Amniotic epithelial cell (primary cell): ENCODE measurements at regions not wholly inside any gene's neighbourhood (a gene's known extent, or its start where the extent isn't known, plus 50 kb on each side); places are given as distances from the start of the nearest gene placed in this dataset.

Source experiments
- DNase-seq: peaks from one replicate; pipeline ENCODE4 v3.0.0-alpha.2; 2010; ENCODE audit warnings: low read depth

GRCh38 chr17:73987395-73987794, 216.1 kb upstream of the RPL38 start:
- no peak for DNase-seq

DNA sequence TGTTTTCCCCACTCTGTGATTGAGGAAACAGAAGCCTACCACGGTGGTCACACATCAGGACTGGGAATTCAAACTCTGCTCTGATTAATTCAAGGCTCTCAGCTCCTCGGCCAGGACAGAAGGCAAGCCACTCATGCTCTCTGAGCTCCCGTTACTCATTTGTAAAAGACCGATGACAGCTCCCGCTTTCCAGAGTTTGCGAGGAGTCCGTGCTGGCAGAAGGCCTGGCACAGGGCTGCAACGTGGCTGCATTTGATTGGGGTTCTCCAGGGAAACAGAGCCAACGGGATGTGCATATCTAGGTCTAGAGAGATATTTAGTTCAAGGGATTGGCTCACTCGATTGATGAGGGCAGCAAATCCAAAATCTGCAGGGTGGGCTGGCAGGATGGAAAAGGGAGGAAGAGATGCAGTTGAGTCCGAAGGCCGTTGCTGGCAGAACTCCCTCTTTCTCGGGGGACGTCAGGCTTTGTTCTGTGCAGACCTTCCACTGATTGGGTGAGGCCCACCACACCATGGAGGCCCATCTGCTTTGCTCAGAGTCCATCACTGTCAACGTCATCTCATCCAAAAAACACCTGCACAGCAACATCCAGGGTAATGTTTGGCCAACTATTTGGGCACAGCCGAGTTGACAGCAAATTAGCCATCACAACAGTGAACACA, 215.5 kb upstream of the RPL38 start:
- no peak for DNase-seq

GRCh38 chr17:73989671-73990070, 213.8 kb upstream of the RPL38 start:
- DNase-seq, result no peak

DNA sequence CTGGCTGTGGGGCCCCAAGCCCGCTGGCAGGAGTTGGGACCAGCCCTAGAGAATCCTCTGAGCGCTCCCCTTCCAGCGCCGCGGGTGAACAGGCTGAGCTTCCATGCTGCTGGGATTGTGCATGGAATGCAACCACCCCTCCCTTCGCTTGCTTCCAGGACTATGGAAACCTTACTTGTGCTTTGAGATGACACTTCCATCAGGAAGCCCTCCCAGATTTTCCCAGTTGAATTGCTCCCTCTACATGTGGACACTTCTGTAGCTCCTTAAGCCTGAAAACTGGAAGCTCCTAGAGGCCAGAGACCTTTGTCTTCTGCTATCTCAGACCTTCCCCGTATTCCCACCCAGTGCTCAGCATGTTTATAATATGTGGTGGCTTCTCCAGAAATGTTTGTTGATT, 213.2 kb upstream of the RPL38 start:
- no peak for DNase-seq

- DNase-seq, result no peak
These were observed 212.2 kb upstream of the RPL38 start for GRCh38 chr17:73991260-73991659.

GRCh38 chr17:73994946-73995345, 208.5 kb upstream of the RPL38 start:
- no peak for DNase-seq

DNA sequence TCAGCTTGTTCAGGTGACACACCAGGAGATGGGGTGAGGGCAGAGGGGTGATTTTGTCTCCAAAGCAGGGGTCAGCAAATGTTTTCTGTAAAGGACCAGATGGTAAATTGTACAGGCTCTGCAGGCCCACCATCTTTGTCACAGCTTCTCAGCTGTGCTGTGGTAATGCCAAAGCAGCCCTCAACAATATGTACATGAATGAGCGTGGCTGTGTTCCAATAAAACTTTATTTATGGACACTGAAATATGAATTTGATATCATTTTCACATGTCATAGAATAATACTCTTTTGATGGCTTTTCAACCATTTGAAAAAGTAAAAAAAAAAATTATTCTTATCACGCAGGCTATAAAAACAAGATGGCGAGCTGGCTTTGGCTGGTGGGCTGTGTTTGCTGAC, 206.4 kb upstream of the RPL38 start:
- no peak for DNase-seq

DNA sequence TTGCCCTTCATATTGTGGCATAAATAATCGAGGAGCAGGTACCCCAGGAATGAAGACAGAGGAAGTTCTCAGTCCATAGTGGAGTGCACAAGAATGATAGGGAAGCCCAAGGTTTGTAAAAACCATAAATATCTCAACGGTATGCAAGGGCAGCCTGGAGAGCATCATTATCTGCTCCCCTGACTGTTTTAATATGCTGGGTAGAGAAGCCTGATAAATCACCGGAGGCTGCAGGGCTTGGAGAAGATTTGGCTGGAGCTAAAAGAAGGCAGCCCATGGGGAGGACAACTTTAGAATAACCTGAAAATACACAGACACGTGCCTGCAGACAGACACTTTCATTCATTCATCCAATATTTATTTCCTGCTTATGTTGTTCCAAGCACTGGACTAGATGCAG, 205.2 kb upstream of the RPL38 start:
- no peak for DNase-seq

DNA sequence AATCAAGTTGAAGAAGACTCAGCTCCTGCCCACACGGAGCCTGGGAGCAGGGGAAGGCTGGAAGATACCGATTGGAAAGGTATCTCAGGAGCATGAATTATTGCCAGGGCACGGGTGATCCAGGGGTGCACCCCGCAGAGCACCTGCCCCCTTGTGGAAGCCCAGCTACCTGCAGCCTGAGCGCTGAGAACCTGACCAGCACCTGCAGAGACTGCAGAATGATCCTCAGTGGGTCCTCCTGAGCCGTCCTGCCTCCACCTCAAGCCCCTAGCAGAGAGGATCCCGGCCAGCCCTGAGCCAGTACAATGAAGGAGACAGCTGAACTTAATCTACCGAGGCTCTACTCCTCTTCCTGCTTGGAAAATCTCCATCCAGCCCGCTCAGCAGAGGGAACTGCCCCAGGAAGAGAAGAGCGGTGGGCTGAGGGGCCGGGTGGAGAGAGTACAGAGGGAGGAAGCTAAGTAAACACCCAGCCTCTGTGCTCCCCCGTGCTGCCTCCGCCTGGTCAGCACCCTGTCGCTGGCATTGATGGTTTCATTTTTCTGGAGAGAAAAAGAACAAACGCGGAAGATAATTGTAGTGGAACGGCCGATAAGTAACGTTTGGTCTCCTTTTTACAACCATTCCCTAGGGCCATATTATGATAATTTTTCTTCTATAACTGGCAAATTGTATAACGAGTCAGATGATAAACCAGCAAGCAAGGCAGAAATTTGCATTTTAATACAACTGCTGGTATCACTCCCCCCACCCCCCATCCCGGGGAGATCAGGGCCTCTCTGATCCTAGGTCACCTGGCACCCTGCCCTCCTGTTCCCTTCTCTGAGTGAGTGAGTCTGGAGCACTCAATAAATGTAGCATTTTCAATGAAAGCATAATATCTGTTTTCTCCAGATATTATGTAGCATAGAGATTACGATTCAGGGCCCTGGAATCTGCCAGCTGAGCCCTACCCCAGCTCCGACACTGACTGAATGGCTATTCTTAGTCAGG, 204.5 kb upstream of the RPL38 start:
- DNase-seq, result no peak

DNA sequence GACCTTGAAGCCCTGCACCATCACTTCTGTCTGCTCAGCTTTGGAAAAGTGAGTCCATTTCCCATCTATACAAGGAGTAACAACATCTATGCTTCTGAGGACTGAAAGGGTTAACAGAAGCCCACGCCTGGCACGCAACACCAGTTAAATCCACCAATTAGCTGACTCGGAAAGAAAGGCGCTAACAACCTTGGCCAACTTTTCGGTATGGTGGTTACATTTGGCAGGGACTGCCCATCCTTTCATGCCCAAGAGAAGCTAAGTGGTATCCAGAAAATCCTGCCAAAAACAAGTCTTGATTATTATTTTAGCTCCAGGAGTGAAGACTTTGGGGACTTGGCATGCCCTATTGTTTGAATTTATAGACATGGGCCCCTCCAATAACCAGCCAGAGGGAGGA, 202.3 kb upstream of the RPL38 start:
- DNase-seq, result no peak

DNA sequence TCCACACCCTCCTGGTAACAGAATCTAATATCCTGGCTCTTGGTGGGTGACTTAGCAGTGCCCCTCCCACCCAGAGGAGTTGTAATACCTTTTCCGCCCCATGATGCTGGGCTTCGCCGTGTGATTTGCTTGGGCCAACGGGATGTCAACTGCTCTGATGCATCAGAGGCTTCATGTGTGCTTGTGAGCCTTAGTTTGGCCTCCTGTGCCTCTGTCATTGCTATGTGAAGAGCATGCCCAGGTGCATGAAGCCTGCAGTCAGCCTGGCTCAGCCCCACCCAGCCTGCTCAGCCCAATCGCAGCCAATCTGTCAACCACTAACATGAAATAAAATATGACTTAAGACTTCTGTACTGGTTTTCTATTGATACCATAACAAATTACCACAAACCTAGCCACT, 201.2 kb upstream of the RPL38 start:
- no peak for DNase-seq

GRCh38 chr17:74004056-74004455, 199.4 kb upstream of the RPL38 start:
- no peak for DNase-seq

- no peak for DNase-seq
These were observed 197.7 kb upstream of the RPL38 start for GRCh38 chr17:74005790-74006189.

DNA sequence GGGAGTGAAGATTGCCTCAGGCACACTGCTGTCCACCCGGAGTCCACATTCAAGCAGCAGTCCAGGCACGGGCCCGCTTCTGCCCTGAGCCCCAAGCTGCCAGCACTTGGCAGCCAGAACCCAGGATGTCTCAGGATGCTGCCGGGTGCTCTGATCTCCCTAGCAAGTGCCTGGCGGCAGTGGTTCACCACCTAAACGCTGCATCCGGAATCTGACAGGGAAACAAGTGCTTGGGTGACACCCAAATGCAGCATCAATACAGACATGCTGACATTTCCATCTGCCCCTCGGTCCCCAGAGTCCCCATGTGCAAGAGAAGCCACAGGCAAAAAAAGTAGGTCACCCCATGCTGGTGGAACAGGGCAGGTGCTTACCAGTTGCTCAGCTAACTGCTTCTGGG, 197.1 kb upstream of the RPL38 start:
- DNase-seq, result no peak

DNA sequence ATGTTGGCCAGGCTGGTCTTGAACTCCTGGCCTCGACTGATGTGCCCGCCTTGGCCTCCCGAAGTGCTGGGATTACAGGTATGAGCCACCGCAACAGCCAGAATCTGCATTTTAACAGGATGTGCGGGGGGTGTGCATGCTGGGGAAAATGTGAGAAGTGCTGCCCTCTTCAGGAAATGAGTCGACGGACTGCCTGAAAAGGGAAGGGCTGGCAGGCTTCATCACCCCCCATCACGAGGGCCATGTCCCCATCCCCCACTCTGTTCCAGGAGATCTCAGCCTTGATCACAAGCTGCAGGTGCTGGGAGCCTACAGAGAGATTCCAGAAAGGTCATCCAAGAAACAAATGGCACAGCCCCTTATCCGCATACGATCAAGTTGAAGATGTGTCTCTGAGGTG, 195.3 kb upstream of the RPL38 start:
- no peak for DNase-seq

GRCh38 chr17:74009056-74009625, 194.3 kb upstream of the RPL38 start:
- DNase-seq, result no peak

DNA sequence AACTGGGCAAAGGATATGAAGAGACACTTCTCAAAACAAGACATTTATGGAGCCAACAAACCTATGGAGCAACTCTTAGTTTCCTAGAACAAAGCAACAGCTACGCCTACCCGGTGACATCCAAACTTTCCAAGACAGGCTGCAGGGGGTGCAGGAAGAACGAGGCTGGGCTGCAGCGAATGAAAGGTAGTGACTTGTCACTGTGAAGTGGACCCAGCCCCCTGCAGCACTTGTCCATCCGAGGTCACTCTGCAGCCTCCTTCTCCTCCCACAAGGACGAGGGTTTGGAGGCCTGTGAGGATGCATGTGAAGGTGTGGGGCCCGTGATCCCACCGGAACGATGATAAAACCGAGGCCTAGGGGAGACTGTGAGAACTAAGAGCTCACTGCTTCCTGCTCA, 192.6 kb upstream of the RPL38 start:
- DNase-seq, result no peak

DNA sequence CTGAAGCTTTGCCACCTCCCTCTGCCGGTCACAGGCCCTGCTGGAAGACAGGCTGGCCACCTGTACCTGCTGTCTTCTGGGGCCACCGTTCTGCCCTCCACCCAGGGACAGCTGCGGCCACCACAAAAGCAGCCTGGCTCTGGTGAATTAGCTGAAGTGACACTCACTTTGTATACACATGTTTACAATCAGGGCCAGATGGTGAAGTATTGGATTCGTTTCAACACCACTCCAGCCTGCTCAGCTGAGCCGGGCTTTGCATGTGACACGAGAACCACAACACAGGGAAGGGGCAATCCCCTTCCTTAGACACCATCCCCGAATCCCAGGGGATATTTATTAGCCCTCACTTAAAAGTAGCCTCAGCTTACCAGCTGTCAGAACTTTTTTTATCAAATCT, 191.5 kb upstream of the RPL38 start:
- no peak for DNase-seq

DNA sequence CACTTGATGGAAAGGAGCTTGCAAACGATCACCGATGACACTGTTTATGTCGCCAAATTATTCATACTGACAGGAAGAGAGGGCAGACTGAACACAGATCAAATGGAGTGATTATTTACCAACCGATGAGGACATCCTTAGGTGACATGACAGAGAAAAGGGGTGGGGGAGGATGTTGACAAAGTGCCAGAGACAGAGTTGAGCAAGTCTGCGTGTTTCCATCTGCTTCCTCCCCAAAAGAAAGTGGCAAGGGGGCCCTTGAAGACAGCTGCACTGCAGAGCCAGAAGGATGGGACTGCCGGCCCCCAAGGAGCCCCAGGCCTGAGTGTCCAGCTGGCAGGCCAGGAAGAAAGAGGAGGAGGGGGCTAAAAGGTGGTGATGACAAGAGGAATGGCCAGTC, 191.0 kb upstream of the RPL38 start:
- no peak for DNase-seq

- no peak for DNase-seq
These were observed 188.2 kb upstream of the RPL38 start for GRCh38 chr17:74015316-74015715.

- no peak for DNase-seq
These were observed 187.5 kb upstream of the RPL38 start for GRCh38 chr17:74015990-74016389.

DNA sequence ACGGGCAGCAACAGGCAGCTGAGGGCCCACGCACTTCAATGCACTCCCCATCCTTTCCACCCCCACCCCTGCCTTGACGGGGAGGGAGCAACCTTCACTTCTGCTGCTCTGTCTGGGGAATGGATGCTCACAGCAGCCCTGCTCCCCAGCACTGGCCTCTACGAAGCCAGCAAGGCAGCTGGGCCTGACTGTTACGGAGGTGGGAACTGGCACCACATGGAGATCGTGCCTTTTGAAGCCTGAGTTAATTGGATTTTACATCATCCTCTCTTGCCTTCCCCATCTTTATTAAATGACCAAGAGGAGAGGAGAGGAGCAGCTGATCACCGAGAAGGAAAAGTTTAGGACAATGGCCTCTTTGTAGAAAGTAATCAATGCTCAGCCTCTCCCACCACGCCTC, 187.0 kb upstream of the RPL38 start:
- DNase-seq, result no peak

DNA sequence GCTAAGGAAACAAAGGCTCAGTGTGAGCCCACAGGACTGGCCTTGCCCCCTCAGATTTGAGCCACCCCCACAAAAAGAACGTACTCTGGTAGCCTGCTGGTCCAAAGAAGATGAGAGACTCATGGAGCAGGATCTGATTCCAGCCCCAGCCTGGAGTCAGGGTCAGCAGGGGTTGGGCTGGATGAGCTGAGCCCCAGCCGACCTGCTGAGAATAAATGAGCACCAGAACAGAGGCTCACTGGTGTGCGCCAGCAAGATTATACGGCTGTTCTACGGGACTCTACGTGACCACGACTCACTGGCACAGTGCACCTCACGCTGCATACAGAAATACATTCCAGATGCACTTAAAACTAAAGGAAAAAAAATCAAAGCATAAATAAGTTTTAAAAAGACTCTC, 186.0 kb upstream of the RPL38 start:
- no peak for DNase-seq
